IMR-90 (cell line): ENCODE measurements at regions not wholly inside any gene's neighbourhood (a gene's known extent, or its start where the extent isn't known, plus 50 kb on each side); places are given as distances from the start of the nearest gene placed in this dataset.

ENCODE experiments used
- ATAC-seq: fragments of 200-7000 bp; cut with Tn5 transposase; 2 replicates; pipeline ENCODE4 v1.9.1; 2020; ENCODE audit warnings: low read depth, mild to moderate bottlenecking, moderate library complexity
- BruUV-seq: library from RNA; stranded (reverse); fragments of 400-500 nt; replicated peaks from 2 replicates; lab custom pipeline; 2021; lab: Mats Ljungman, UMichigan
- CTCF ChIA-PET: fragments of 300-600 bp; formaldehyde crosslinking; extraction: SDS; loops from one replicate; lab custom pipeline; 2021; ENCODE audit warnings: antibody characterized with exemption; lab: Yijun Ruan, JAX
- POLR2A ChIA-PET: fragments of 300-600 bp; sonication (Branson Sonifier 250); formaldehyde crosslinking; loops from one replicate; lab custom pipeline; 2022; ENCODE audit warnings: antibody characterized with exemption; ENCODE audit not compliant: unreplicated experiment; lab: Charles Lee
- DNase-seq: peaks from one replicate; pipeline ENCODE4 v3.0.0; 2013
- H2AFZ ChIP-seq: replicated peaks from 2 replicates; pipeline ENCODE3; 2013; ENCODE audit warnings: low read length, mild to moderate bottlenecking; ENCODE audit not compliant: poor library complexity
- H2AK5ac ChIP-seq: 2 replicates; pipeline ENCODE4 v1.6.1; 2013; ENCODE audit warnings: low read depth, low read length, inconsistent platforms
- H2AK9ac ChIP-seq: replicated peaks from 2 replicates; pipeline ENCODE3; 2013; ENCODE audit warnings: mild to moderate bottlenecking, low read depth, low read length, moderate library complexity; ENCODE audit not compliant: poor library complexity
- H2BK120ac ChIP-seq: 2 replicates; pipeline ENCODE4 v1.6.1; 2013; ENCODE audit warnings: low read depth, low read length, inconsistent platforms
- H2BK15ac ChIP-seq: 3 replicates; pipeline ENCODE4 v1.6.1; 2013; ENCODE audit warnings: low read depth, low read length, inconsistent platforms
- H2BK20ac ChIP-seq: 2 replicates; pipeline ENCODE4 v1.6.1; 2013; ENCODE audit warnings: low read depth, mild to moderate bottlenecking, inconsistent platforms, low read length, moderate library complexity
- H2BK5ac ChIP-seq: 2 replicates; pipeline ENCODE4 v1.6.1; 2013; ENCODE audit warnings: mild to moderate bottlenecking, low read depth, low read length, inconsistent platforms; ENCODE audit not compliant: poor library complexity, severe bottlenecking
- H3K14ac ChIP-seq: replicated peaks from 2 replicates; pipeline ENCODE4 v1.6.1; 2013; ENCODE audit warnings: low read depth, low read length, inconsistent platforms
- H3K18ac ChIP-seq: 2 replicates; pipeline ENCODE4 v1.6.1; 2013; ENCODE audit warnings: low read depth, low read length, control low read depth
- H3K23ac ChIP-seq: 2 replicates; pipeline ENCODE4 v1.6.1; 2013; ENCODE audit warnings: low read depth, low read length, inconsistent platforms
- H3K27ac ChIP-seq: 2 replicates; pipeline ENCODE4 v1.5.1; 2013; ENCODE audit warnings: mild to moderate bottlenecking, control low read depth, low read length; ENCODE audit not compliant: insufficient read depth
- H3K27me3 ChIP-seq: 2 replicates; pipeline ENCODE4 v1.6.1; 2013; ENCODE audit warnings: low read length; ENCODE audit not compliant: control insufficient read depth, insufficient read depth
- H3K36me3 ChIP-seq: 2 replicates; pipeline ENCODE4 v1.6.1; 2013; ENCODE audit warnings: low read length, mixed read lengths; ENCODE audit not compliant: control insufficient read depth, insufficient read depth
- H3K4ac ChIP-seq: 2 replicates; pipeline ENCODE4 v1.6.1; 2013; ENCODE audit warnings: low read depth, low read length, inconsistent platforms
- H3K4me1 ChIP-seq: 2 replicates; pipeline ENCODE4 v1.6.1; 2013; ENCODE audit warnings: low read length, mixed read lengths; ENCODE audit not compliant: control insufficient read depth, insufficient read depth
- H3K4me2 ChIP-seq: 2 replicates; pipeline ENCODE4 v1.6.1; 2013; ENCODE audit warnings: low read depth, mild to moderate bottlenecking, control low read depth, low read length, moderate library complexity
- H3K4me3 ChIP-seq: 2 replicates; pipeline ENCODE4 v1.5.1; 2013; ENCODE audit warnings: low read depth, mild to moderate bottlenecking, control low read depth, low read length, moderate library complexity; ENCODE audit not compliant: insufficient read depth
- H3K56ac ChIP-seq: 2 replicates; pipeline ENCODE4 v1.6.1; 2013; ENCODE audit warnings: low read length, inconsistent platforms; ENCODE audit not compliant: insufficient read depth; ENCODE audit errors: extremely low read depth
- H3K79me1 ChIP-seq, 2 experiments: 2 replicates each; pipeline ENCODE4 v1.6.1; 2013; ENCODE audit warnings: low read length in 2 of 2, inconsistent platforms in 1 of 2, low read depth in 1 of 2
- H3K9ac ChIP-seq: 2 replicates; pipeline ENCODE4 v1.6.1; 2013; ENCODE audit warnings: low read depth, low read length, control low read depth
- H3K9me1 ChIP-seq: 2 replicates; pipeline ENCODE4 v1.6.1; 2013; ENCODE audit warnings: low read length, inconsistent platforms; ENCODE audit not compliant: insufficient read depth
- H3K9me3 ChIP-seq: 2 replicates; pipeline ENCODE4 v1.6.1; 2013; ENCODE audit warnings: low read length; ENCODE audit not compliant: control insufficient read depth, insufficient read depth
- H4K20me1 ChIP-seq: 2 replicates; pipeline ENCODE4 v1.6.1; 2013; ENCODE audit warnings: low read length, inconsistent platforms; ENCODE audit not compliant: insufficient read depth
- H4K5ac ChIP-seq: 2 replicates; pipeline ENCODE4 v1.6.1; 2013; ENCODE audit warnings: mild to moderate bottlenecking, low read depth, low read length, control low read depth
- H4K8ac ChIP-seq, 2 experiments: 2 replicates each; pipeline ENCODE4 v1.6.1; 2013; ENCODE audit warnings: low read depth in 2 of 2, low read length in 2 of 2, control low read depth in 1 of 2, inconsistent platforms in 1 of 2
- H4K91ac ChIP-seq: 2 replicates; pipeline ENCODE4 v1.6.1; 2013; ENCODE audit warnings: low read depth, low read length, inconsistent platforms; ENCODE audit not compliant: insufficient read depth
- POLR2A ChIP-seq: IDR thresholded peaks from 2 replicates; pipeline ENCODE4 v1.6.1; 2012; ENCODE audit warnings: mild to moderate bottlenecking, low read depth, low read length
- RAD21 ChIP-seq: IDR thresholded peaks from 2 replicates; pipeline ENCODE4 v1.6.1; 2012; ENCODE audit warnings: low read length, improper control_type of control experiment
- USF2 ChIP-seq: fragments of 150-350 bp; IDR thresholded peaks from 2 replicates; pipeline ENCODE4 v1.6.1; 2017; ENCODE audit warnings: mild to moderate bottlenecking, antibody characterized with exemption, low read length, low read depth
- WGBS, 2 experiments: methylation state at CpG; one replicate each; pipeline versions ENCODE4 v1.1.5 to v1.1.7; 2013; ENCODE audit warnings: missing lambda C conversion rate in 2 of 2; ENCODE audit not compliant: insufficient read length in 1 of 2; ENCODE audit errors: extremely low coverage in 2 of 2; 5-methylcytosine and 5-hydroxymethylcytosine counted together
- dilution Hi-C: fragments of 300-500 bp; cut with HindIII; formaldehyde crosslinking; loops from one replicate; pipeline ENCODE4 v1.14.3; 2018; ENCODE audit warnings: low sequenced_read_pairs; ENCODE audit not compliant: unreplicated experiment
- in situ Hi-C: fragments of 300-500 bp; cut with MboI; formaldehyde crosslinking; loops from 3 replicates; pipeline ENCODE4 v1.14.3; 2019; ENCODE audit warnings: low sequenced_read_pairs, inconsistent platforms, mixed read lengths
- intact Hi-C: fragments of 100-400 bp; cut with micrococcal nuclease; formaldehyde crosslinking; loops from 2 replicates; pipeline ENCODE4 v1.10.0; 2022
- TF ChIP-seq, protein P1 (sequence below): fragments of 150-350 bp; IDR thresholded peaks from 2 replicates; pipeline ENCODE4 v1.6.1; 2016; ENCODE audit warnings: low read depth, mild to moderate bottlenecking, low read length, moderate library complexity, borderline replicate concordance

GRCh38 chr3:28792604-28793003, 444.0 kb upstream of the AZI2 start:
- Histone ChIP-seq H3K79me1 (no peaks in the 10 kb centered on the region), H3K9ac (no peak overlapping the region), H4K20me1 (no peaks in the 10 kb centered on the region), H4K91ac (no peak overlapping the region), H2BK20ac (no peak overlapping the region), H3K4ac (no peak overlapping the region), H3K9me3 (no peaks in the 10 kb centered on the region), H3K4me2 (no peak overlapping the region), H4K8ac (no peak overlapping the region), H3K36me3 (no peaks in the 10 kb centered on the region), H2BK120ac (no peak overlapping the region), H3K4me1 (no peaks in the 10 kb centered on the region), H3K27me3 (no peaks in the 10 kb centered on the region), H3K4me3 (no peak overlapping the region), H4K5ac (no peak overlapping the region), H2AK5ac (no peak overlapping the region), H3K9me1 (no peaks in the 10 kb centered on the region), H3K23ac (no peak overlapping the region), H3K27ac (no peak overlapping the region), H2AFZ (no peak overlapping the region), H3K14ac (no peak overlapping the region), H2AK9ac (no peak overlapping the region), H2BK5ac (no peak overlapping the region), H2BK15ac (no peak overlapping the region), H3K56ac (no peak overlapping the region), H3K18ac (no peak overlapping the region)
- in situ Hi-C loops, result no loop called here
- DNase-seq, result no peak
- POLR2A ChIA-PET, result no interaction called here
- dilution Hi-C loops, result no loop called here
- CTCF ChIA-PET, result interaction anchor here (0.7 to 1.1 kb wide), 2 partner anchors 12 to 1390 kb away, joined by 3 to 5 read pairs; no protein-coding TSS in a partner anchor
- WGBS, 2 experiments, result no CpG with 5 or more reads among the region's 2 CpGs
- intact Hi-C loops, result no loop called here
- no peak for ATAC-seq
- no peak for TF ChIP-seq USF2
- TF ChIP-seq POLR2A, result no peak
- no peak for TF ChIP-seq RAD21
- TF ChIP-seq, protein P1, sequence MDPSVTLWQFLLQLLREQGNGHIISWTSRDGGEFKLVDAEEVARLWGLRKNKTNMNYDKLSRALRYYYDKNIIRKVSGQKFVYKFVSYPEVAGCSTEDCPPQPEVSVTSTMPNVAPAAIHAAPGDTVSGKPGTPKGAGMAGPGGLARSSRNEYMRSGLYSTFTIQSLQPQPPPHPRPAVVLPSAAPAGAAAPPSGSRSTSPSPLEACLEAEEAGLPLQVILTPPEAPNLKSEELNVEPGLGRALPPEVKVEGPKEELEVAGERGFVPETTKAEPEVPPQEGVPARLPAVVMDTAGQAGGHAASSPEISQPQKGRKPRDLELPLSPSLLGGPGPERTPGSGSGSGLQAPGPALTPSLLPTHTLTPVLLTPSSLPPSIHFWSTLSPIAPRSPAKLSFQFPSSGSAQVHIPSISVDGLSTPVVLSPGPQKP, result no peak
- no TSS peak for BruUV-seq
